Omental fat pad (tissue), 3 donors: ENCODE measurements at regions not wholly inside any gene's neighbourhood (a gene's known extent, or its start where the extent isn't known, plus 50 kb on each side); places are given as distances from the start of the nearest gene placed in this dataset.

ENCODE experiments used
- ATAC-seq: fragments of 150-250 bp; one replicate; pipeline ENCODE4 v1.9.1; 2016; ENCODE audit warnings: mild to moderate bottlenecking, moderate library complexity; ENCODE audit not compliant: low FRiP score
- DNase-seq: peaks from one replicate; pipeline ENCODE4 v3.0.0-alpha.2; 2019; ENCODE audit warnings: low spot score
- CTCF ChIP-seq, 3 donors: fragments of 450-650 bp; IDR thresholded peaks; one replicate each; pipeline ENCODE4 v1.5.1; 2016 to 2017; ENCODE audit warnings: antibody characterized with exemption in 3 of 3, mild to moderate bottlenecking in 3 of 3, moderate library complexity in 2 of 3

- no peak for ATAC-seq
- TF ChIP-seq CTCF (IDR thresholded peaks at IDR 0.05) = no peak
- no peak for DNase-seq
These were observed 53.2 kb upstream of the UBE2E3 start for GRCh38 chr2:180927030-180927686.

- no peak for TF ChIP-seq CTCF (IDR thresholded peaks at IDR 0.05)
- no peak for DNase-seq
These were observed 54.7 kb upstream of the UBE2E3 start for GRCh38 chr2:180925700-180926099.

GRCh38 chr2:180924063-180924462, 56.3 kb upstream of the UBE2E3 start:
- TF ChIP-seq CTCF (IDR thresholded peaks at IDR 0.05) = no peak
- ATAC-seq (no peak), DNase-seq (no peak)

More at GRCh38 chr2:180925700-180926099, 54.7 kb upstream of the UBE2E3 start:
- ATAC-seq = no peak

GRCh38 chr2:180910831-180911665, 69.4 kb upstream of the UBE2E3 start:
- ATAC-seq = no peak
- DNase-seq = no peak
- no peak for TF ChIP-seq CTCF (IDR thresholded peaks at IDR 0.05)

- TF ChIP-seq CTCF (IDR thresholded peaks at IDR 0.05) = no peak
- DNase-seq = no peak
- ATAC-seq = no peak
These were observed 72.7 kb upstream of the UBE2E3 start for GRCh38 chr2:180907731-180908130.

- ATAC-seq (no peak), DNase-seq (no peak)
- TF ChIP-seq CTCF (IDR thresholded peaks at IDR 0.05) = no peak
These were observed 74.9 kb upstream of the UBE2E3 start for GRCh38 chr2:180905461-180905860.

GRCh38 chr2:180905002-180905401, 75.4 kb upstream of the UBE2E3 start:
- DNase-seq = no peak
- no peak for TF ChIP-seq CTCF (IDR thresholded peaks at IDR 0.05)
- no peak for ATAC-seq
